NB4 (cell line): ENCODE measurements at regions not wholly inside any gene's neighbourhood (a gene's known extent, or its start where the extent isn't known, plus 50 kb on each side); places are given as distances from the start of the nearest gene placed in this dataset.

Experiments
- CTCF ChIP-seq: IDR thresholded peaks from one replicate; pipeline ENCODE4 v1.5.1; 2012; ENCODE audit warnings: low read depth, low read length
- MAX ChIP-seq: IDR thresholded peaks from 2 replicates; pipeline ENCODE4 v1.6.1; 2011; ENCODE audit warnings: low read depth, low read length
- POLR2A ChIP-seq: IDR thresholded peaks from 2 replicates; pipeline ENCODE4 v1.6.1; 2011; ENCODE audit warnings: mild to moderate bottlenecking; ENCODE audit not compliant: insufficient read length; ENCODE audit errors: extremely low read depth

GRCh38 chr6:102761872-102762271, 1368.4 kb downstream of the GRIK2 start:
- TF ChIP-seq CTCF (no peak), POLR2A (no peak), MAX (no peak)
